ENCODE measurements at regions not wholly inside any gene's neighbourhood (a gene's known extent, or its start where the extent isn't known, plus 50 kb on each side); places are given as distances from the start of the nearest gene placed in this dataset.

- TF ChIP-seq DZIP1 (CRISPR knock-in tag; IDR thresholded peaks at IDR 0.05) (no peak), ZNF282 (IDR thresholded peaks at IDR 0.05; ENCODE audit: partially characterized antibody) (no peak), ATF3 (CRISPR knock-in tag; IDR thresholded peaks at IDR 0.05) (no peak), MXD3 (CRISPR knock-in tag; IDR thresholded peaks at IDR 0.05) (peak; percentile 33; the same call in 1 of the 2 replicates), ZNF670 (CRISPR knock-in tag; IDR thresholded peaks at IDR 0.05; ENCODE audit: borderline replicate concordance) (peak; percentile 84; the same call in 1 of the 2 replicates), ZNF317 (CRISPR knock-in tag; IDR thresholded peaks at IDR 0.05) (peak; percentile 67; the same call in 1 of the 2 replicates), CREB3 (CRISPR knock-in tag; IDR thresholded peaks at IDR 0.05) (no peak), PRPF4 (IDR thresholded peaks at IDR 0.05; ENCODE audit: low read depth, low read length, poor library complexity, severe bottlenecking) (no peak), ZNF337 (CRISPR knock-in tag; IDR thresholded peaks at IDR 0.05; ENCODE audit: borderline replicate concordance, low read depth) (peak; percentile 93; the same call in 1 of the 2 replicates), RXRB (CRISPR knock-in tag; IDR thresholded peaks at IDR 0.05; ENCODE audit: borderline replicate concordance) (peak; percentile 79), GLI4 (CRISPR knock-in tag; IDR thresholded peaks at IDR 0.05; ENCODE audit: borderline replicate concordance) (no peak; the same call in 1 of the 2 replicates), HNF1B (CRISPR knock-in tag; IDR thresholded peaks at IDR 0.05) (peak; percentile 93), ZNF646 (CRISPR knock-in tag; IDR thresholded peaks at IDR 0.05) (no peak), MXD4 (CRISPR knock-in tag; IDR thresholded peaks at IDR 0.05) (peak; percentile 75; the same call in 1 of the 2 replicates), ZSCAN20 (CRISPR knock-in tag; IDR thresholded peaks at IDR 0.05; ENCODE audit: borderline replicate concordance) (no peak), TEAD3 (CRISPR knock-in tag; optimal IDR thresholded peaks at IDR 0.05; ENCODE audit: borderline replicate concordance) (no peak)
Observed at GRCh38 chr14:34063470-34064164, 112.7 kb upstream of the EGLN3 start (continued).

Data from HepG2 (cell line).